Breast epithelium (tissue), 3 donors: ENCODE measurements at regions not wholly inside any gene's neighbourhood (a gene's known extent, or its start where the extent isn't known, plus 50 kb on each side); places are given as distances from the start of the nearest gene placed in this dataset.

Source experiments
- POLR2AphosphoS5 ChIP-seq, 3 donors: sonication (generic); formaldehyde crosslinking; IDR thresholded peaks; one replicate each; pipeline ENCODE4 v1.6.1; 2017; ENCODE audit warnings: antibody characterized with exemption in 3 of 3
- TF ChIP-seq, protein P1 (sequence below), 3 donors: fragments of 450-650 bp; IDR thresholded peaks; one replicate each; pipeline ENCODE4 v1.5.1; 2016 to 2017; ENCODE audit warnings: antibody characterized with exemption in 3 of 3, mild to moderate bottlenecking in 3 of 3, moderate library complexity in 3 of 3

DNA sequence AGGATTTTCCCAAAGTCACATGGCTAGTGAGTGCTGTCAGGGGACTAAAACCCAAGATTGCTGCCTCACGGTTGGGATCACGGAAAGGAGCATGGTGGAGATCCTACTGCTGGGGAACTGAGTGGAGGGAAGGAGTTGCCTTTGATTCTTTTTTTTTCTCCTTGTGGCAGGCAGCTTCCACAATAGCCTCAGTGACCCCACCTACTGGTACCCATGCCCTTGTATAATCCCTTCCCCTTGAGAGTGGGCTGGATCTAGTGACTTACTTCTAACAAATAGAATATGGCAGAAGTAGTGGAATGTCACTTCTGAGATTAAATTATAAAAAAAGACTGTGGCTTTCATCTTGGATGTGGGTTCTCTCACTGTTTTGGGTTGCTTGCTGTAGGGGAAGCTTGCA lies 135.7 kb downstream of the DICER1 start:
- TF ChIP-seq, protein P1, sequence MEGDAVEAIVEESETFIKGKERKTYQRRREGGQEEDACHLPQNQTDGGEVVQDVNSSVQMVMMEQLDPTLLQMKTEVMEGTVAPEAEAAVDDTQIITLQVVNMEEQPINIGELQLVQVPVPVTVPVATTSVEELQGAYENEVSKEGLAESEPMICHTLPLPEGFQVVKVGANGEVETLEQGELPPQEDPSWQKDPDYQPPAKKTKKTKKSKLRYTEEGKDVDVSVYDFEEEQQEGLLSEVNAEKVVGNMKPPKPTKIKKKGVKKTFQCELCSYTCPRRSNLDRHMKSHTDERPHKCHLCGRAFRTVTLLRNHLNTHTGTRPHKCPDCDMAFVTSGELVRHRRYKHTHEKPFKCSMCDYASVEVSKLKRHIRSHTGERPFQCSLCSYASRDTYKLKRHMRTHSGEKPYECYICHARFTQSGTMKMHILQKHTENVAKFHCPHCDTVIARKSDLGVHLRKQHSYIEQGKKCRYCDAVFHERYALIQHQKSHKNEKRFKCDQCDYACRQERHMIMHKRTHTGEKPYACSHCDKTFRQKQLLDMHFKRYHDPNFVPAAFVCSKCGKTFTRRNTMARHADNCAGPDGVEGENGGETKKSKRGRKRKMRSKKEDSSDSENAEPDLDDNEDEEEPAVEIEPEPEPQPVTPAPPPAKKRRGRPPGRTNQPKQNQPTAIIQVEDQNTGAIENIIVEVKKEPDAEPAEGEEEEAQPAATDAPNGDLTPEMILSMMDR (IDR thresholded peaks at IDR 0.05) = no peak
- TF ChIP-seq POLR2AphosphoS5 (IDR thresholded peaks at IDR 0.05) = no peak
